K562 (cell line): ENCODE measurements at regions not wholly inside any gene's neighbourhood (a gene's known extent, or its start where the extent isn't known, plus 50 kb on each side); places are given as distances from the start of the nearest gene placed in this dataset.

Source experiments
- ATAC-seq: fragments of 200-7000 bp; cut with Tn5 transposase; 3 replicates; pipeline ENCODE4 v1.9.1; 2020; ENCODE audit warnings: moderate library complexity
- BruUV-seq: library from RNA; stranded (reverse); fragments of 400-500 nt; replicated peaks from 2 replicates; lab custom pipeline; 2021; lab: Mats Ljungman, UMichigan
- CTCF ChIA-PET: fragments of 300-600 bp; formaldehyde crosslinking; extraction: SDS; loops from one replicate; lab custom pipeline; 2021; ENCODE audit warnings: low intra/inter-chr PET ratio; lab: Yijun Ruan, JAX
- POLR2A ChIA-PET: fragments of 300-600, 350-650 bp; sonication (Branson Sonifier 250); formaldehyde crosslinking; extraction: SDS; loops from one replicate; lab custom pipeline; 2021; ENCODE audit warnings: antibody characterized with exemption, inconsistent platforms; lab: Yijun Ruan, JAX
- DNase-seq, 4 experiments: peaks; one replicate each; pipeline versions ENCODE4 v3.0.0 to v3.0.0-alpha.2; 2011 to 2018; ENCODE audit warnings: low spot score in 3 of 4, mixed read lengths in 3 of 4; ENCODE audit errors: extremely low read depth in 1 of 4
- FAIRE-seq: peaks from 2 replicates; lab custom pipeline; 2011; peaks lifted over from hg19 to GRCh38; lab: Jason Lieb, UNC
- H2AFZ ChIP-seq: 2 replicates; pipeline ENCODE4 v1.6.0; 2011; ENCODE audit warnings: low read depth, low read length, control low read depth, inconsistent platforms
- H3K27ac ChIP-seq: fragments of 200-600 bp; 3 replicates; pipeline ENCODE4 v1.8.0; 2011; ENCODE audit warnings: low read depth, mild to moderate bottlenecking, control low read depth, inconsistent platforms, low read length, moderate library complexity, mixed read lengths; ENCODE audit errors: extremely low read depth
- H3K27me3 ChIP-seq, 2 experiments: fragments of 300-600 bp in 1 of 2; 2 replicates in 1 of 2; 3 replicates in 1 of 2; pipeline versions ENCODE4 v1.6.0 to v1.8.0; 2011; ENCODE audit warnings: inconsistent platforms in 2 of 2, low read length in 2 of 2, mild to moderate bottlenecking in 1 of 2, mixed read lengths in 1 of 2, moderate library complexity in 1 of 2; ENCODE audit not compliant: control insufficient read depth in 2 of 2, insufficient read depth in 2 of 2
- H3K36me3 ChIP-seq: fragments of 300-600 bp; 3 replicates; pipeline ENCODE4 v1.8.0; 2011; ENCODE audit warnings: mild to moderate bottlenecking, low read length, inconsistent platforms; ENCODE audit not compliant: control insufficient read depth, insufficient read depth
- H3K4me1 ChIP-seq, 2 experiments: fragments of 200-600 bp in 1 of 2; replicated peaks in 1 of 2; 2 replicates in 1 of 2; 3 replicates in 1 of 2; pipeline versions ENCODE4 v1.5.1 to v1.8.0; 2011; ENCODE audit warnings: inconsistent platforms in 2 of 2, low read length in 2 of 2, mild to moderate bottlenecking in 1 of 2, mixed read lengths in 1 of 2, moderate library complexity in 1 of 2; ENCODE audit not compliant: control insufficient read depth in 2 of 2, insufficient read depth in 2 of 2
- H3K4me2 ChIP-seq: 2 replicates; pipeline ENCODE4 v1.6.1; 2011; ENCODE audit warnings: low read length, control low read depth, inconsistent platforms, mixed read lengths; ENCODE audit not compliant: insufficient read depth
- H3K4me3 ChIP-seq: fragments of 200-600 bp; sonication (generic), shearing (Covaris generic); 2 replicates; pipeline ENCODE4 v1.5.1; 2016; ENCODE audit warnings: control low read depth, inconsistent platforms
- H3K79me2 ChIP-seq: fragments of 200-600 bp; 3 replicates; pipeline ENCODE4 v1.8.0; 2011; ENCODE audit warnings: low read length, inconsistent platforms; ENCODE audit not compliant: control insufficient read depth, insufficient read depth
- H3K9ac ChIP-seq, 2 experiments: 2 replicates each; pipeline versions ENCODE4 v1.6.0 to v1.6.1; 2011; ENCODE audit warnings: low read depth in 2 of 2, low read length in 2 of 2, control low read depth in 1 of 2, inconsistent platforms in 1 of 2, mild to moderate bottlenecking in 1 of 2, mixed read lengths in 1 of 2; ENCODE audit not compliant: insufficient read depth in 1 of 2
- H3K9me1 ChIP-seq: one replicate; pipeline ENCODE4 v1.6.0; 2011; ENCODE audit warnings: inconsistent platforms, mild to moderate bottlenecking, low read length, moderate library complexity; ENCODE audit not compliant: control insufficient read depth, insufficient read depth
- H3K9me3 ChIP-seq: replicated peaks from 2 replicates; pipeline ENCODE4 v1.5.1; 2011; ENCODE audit warnings: low read depth, low read length, inconsistent platforms; ENCODE audit not compliant: control insufficient read depth, insufficient read depth
- H4K20me1 ChIP-seq: replicated peaks from 2 replicates; pipeline ENCODE4 v1.6.1; 2011; ENCODE audit warnings: low read length, inconsistent platforms, mixed read lengths; ENCODE audit not compliant: control insufficient read depth, insufficient read depth
- GATAD2B ChIP-seq: fragments of 450-650 bp; IDR thresholded peaks from 2 replicates; pipeline ENCODE4 v1.6.1; 2017; ENCODE audit warnings: mild to moderate bottlenecking, borderline replicate concordance
- HEY1 ChIP-seq: fragments of 250-450 bp; sonication (Bioruptor Pico); IDR thresholded peaks from 2 replicates; pipeline ENCODE4 v1.5.0; 2020; ENCODE audit warnings: mild to moderate bottlenecking, moderate library complexity, borderline replicate concordance
- ILK ChIP-seq: fragments of 450-650 bp; IDR thresholded peaks from 2 replicates; pipeline ENCODE4 v1.6.1; 2016; ENCODE audit warnings: missing genetic modification characterization, low read depth, mild to moderate bottlenecking, missing compliant biosample characterization, moderate library complexity, borderline replicate concordance
- SIN3B ChIP-seq: fragments of 450-650 bp; IDR thresholded peaks from 2 replicates; pipeline ENCODE4 v1.6.1; 2017; ENCODE audit warnings: low read depth, mild to moderate bottlenecking, moderate library complexity
- SRF ChIP-seq, 2 experiments: fragments of 250-450, 450-650 bp in 1 of 2; sonication (Bioruptor Pico) in 1 of 2; sonication (generic) in 1 of 2; formaldehyde crosslinking; IDR thresholded peaks; 2 replicates each; pipeline versions ENCODE4 v1.5.0 to v1.5.1; 2020 to 2022; ENCODE audit warnings: mild to moderate bottlenecking in 1 of 2, missing genetic modification reagents in 1 of 2
- ZBTB7A ChIP-seq: IDR thresholded peaks from 2 replicates; pipeline ENCODE4 v1.6.1; 2011; ENCODE audit warnings: low read depth, mild to moderate bottlenecking, low read length, moderate library complexity, borderline replicate concordance; ENCODE audit not compliant: control insufficient read depth
- ZNF184 ChIP-seq: sonication (generic); formaldehyde crosslinking; IDR thresholded peaks from 2 replicates; pipeline ENCODE4 v1.5.0; 2020; ENCODE audit warnings: missing genetic modification reagents
- ZNF584 ChIP-seq: fragments of 200-800 bp; sonication (Bioruptor generic); IDR thresholded peaks from 2 replicates; pipeline ENCODE4 v1.6.1; 2016; ENCODE audit warnings: low read depth, mild to moderate bottlenecking, missing genetic modification characterization, missing compliant biosample characterization
- ZNF668 ChIP-seq: fragments of 250-450 bp; sonication (Bioruptor Pico); IDR thresholded peaks from 2 replicates; pipeline ENCODE4 v1.8.0; 2022; ENCODE audit warnings: mild to moderate bottlenecking, inconsistent platforms
- WGBS: fragments of 100-300 bp; shearing (Covaris generic); methylation state at CpG from one replicate; pipeline ENCODE4 v1.1.6; 2016; ENCODE audit warnings: low coverage, mixed read lengths; ENCODE audit not compliant: insufficient coverage; ENCODE audit errors: missing lambda C conversion rate; 5-methylcytosine and 5-hydroxymethylcytosine counted together
- in situ Hi-C: fragments of 300-500 bp; cut with MboI; formaldehyde crosslinking; loops from 4 replicates; pipeline ENCODE4 v1.15.0; 2018; ENCODE audit warnings: inconsistent platforms, mixed read lengths
- intact Hi-C: fragments of 100-400 bp; cut with micrococcal nuclease; formaldehyde crosslinking; loops from 2 replicates; pipeline ENCODE4 v1.14.2; 2022
- TF ChIP-seq, protein P1 (sequence below): fragments of 450-650 bp; formaldehyde crosslinking; IDR thresholded peaks from 2 replicates; pipeline ENCODE4 v1.4.0; 2022; ENCODE audit warnings: mild to moderate bottlenecking, moderate library complexity
- TF ChIP-seq, protein P2 (sequence below): fragments of 250-450 bp; sonication (Bioruptor Pico); IDR thresholded peaks from 2 replicates; pipeline ENCODE4 v1.5.0; 2020; ENCODE audit warnings: mild to moderate bottlenecking, borderline replicate concordance

DNA sequence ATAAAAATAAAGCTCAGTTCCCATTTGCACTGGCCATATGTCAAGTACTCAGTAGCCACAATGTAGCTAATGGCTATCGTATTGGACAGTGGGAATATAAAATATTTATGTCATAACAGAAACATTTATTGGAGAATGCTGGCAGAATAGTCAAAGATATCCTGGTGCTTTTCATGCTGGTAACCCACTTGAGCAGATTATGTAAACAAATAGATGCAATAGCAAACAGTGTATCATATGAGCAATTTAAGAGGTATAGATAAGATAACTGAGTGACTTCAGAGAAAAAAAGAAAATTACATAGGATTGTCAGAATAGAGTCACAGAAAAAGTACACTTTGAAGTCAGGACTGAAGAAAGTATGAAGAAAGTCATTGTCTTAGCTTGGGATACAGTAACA is 426.6 kb downstream of the NDFIP2 start:
- H3K27ac ChIP-seq, result no peak overlapping the region
- H3K9me3 ChIP-seq, result no peaks in the 10 kb centered on the region
- in situ Hi-C loops (no loop called here), intact Hi-C loops (no loop called here)
- ATAC-seq (no peak), DNase-seq (no peak), FAIRE-seq (no peak)
- POLR2A ChIA-PET, result no interaction called here
- WGBS, result 0% methylated on average over 1 of the region's 1 CpG
- H3K79me2 ChIP-seq, result no peaks in the 10 kb centered on the region
- CTCF ChIA-PET, result no interaction called here
- no peaks in the 10 kb centered on the region for H3K9me1 ChIP-seq
- H3K9ac ChIP-seq, result no peak overlapping the region
- no peak for TF ChIP-seq ZNF668 (CRISPR knock-in tag)
- no peak for TF ChIP-seq HEY1 (CRISPR knock-in tag)
- H3K27me3 ChIP-seq, result no peaks in the 10 kb centered on the region
- no peaks in the 10 kb centered on the region for H3K36me3 ChIP-seq
- H3K4me2 ChIP-seq, result no peak overlapping the region
- BruUV-seq, result no TSS peak
- H4K20me1 ChIP-seq, result no peaks in the 10 kb centered on the region
- H3K4me3 ChIP-seq, result no peak overlapping the region
- no peaks in the 10 kb centered on the region for H3K4me1 ChIP-seq
- no peak overlapping the region for H2AFZ ChIP-seq

DNA sequence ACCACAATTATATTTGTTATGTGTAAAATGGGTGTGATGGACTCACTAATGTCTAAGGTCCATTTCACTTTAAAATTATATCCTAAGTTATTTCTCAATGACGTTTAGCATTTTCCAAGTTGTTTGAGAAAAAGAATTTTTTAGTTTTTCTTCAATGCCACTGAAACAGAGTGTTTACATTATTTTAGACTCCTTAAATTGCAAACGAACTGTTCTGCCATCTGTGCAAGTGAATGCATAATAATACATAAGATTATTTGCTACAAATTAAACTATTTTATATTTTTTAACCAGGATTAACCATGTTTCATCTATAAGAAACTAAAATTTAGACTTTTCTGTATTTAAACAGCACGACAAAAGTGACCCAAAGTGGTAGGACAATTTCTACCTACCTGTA is 425.4 kb downstream of the NDFIP2 start:
- intact Hi-C loops, result no loop called here
- Histone ChIP-seq H3K9me3 (no peaks in the 10 kb centered on the region), H4K20me1 (no peaks in the 10 kb centered on the region), H3K4me2 (no peak overlapping the region), H3K79me2 (no peaks in the 10 kb centered on the region), H3K4me3 (no peak overlapping the region), H3K27ac (no peak overlapping the region), H3K27me3 (no peaks in the 10 kb centered on the region), H3K36me3 (no peaks in the 10 kb centered on the region), H3K9ac (no peak overlapping the region), H3K9me1 (no peaks in the 10 kb centered on the region), H3K4me1 (no peaks in the 10 kb centered on the region), H2AFZ (no peak overlapping the region)
- WGBS, result 0% methylated on average over 3 of the region's 3 CpGs
- FAIRE-seq, result no peak
- no peak for ATAC-seq
- in situ Hi-C loops, result no loop called here
- ChIA-PET CTCF (no interaction called here), POLR2A (no interaction called here)
- no TSS peak for BruUV-seq
- no peak for DNase-seq
- no peak for TF ChIP-seq ZNF584
- TF ChIP-seq, protein P1, sequence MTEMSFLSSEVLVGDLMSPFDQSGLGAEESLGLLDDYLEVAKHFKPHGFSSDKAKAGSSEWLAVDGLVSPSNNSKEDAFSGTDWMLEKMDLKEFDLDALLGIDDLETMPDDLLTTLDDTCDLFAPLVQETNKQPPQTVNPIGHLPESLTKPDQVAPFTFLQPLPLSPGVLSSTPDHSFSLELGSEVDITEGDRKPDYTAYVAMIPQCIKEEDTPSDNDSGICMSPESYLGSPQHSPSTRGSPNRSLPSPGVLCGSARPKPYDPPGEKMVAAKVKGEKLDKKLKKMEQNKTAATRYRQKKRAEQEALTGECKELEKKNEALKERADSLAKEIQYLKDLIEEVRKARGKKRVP (CRISPR knock-in tag), result no peak
- no peak for TF ChIP-seq GATAD2B
- no peak for TF ChIP-seq ZBTB7A
- TF ChIP-seq, protein P2, sequence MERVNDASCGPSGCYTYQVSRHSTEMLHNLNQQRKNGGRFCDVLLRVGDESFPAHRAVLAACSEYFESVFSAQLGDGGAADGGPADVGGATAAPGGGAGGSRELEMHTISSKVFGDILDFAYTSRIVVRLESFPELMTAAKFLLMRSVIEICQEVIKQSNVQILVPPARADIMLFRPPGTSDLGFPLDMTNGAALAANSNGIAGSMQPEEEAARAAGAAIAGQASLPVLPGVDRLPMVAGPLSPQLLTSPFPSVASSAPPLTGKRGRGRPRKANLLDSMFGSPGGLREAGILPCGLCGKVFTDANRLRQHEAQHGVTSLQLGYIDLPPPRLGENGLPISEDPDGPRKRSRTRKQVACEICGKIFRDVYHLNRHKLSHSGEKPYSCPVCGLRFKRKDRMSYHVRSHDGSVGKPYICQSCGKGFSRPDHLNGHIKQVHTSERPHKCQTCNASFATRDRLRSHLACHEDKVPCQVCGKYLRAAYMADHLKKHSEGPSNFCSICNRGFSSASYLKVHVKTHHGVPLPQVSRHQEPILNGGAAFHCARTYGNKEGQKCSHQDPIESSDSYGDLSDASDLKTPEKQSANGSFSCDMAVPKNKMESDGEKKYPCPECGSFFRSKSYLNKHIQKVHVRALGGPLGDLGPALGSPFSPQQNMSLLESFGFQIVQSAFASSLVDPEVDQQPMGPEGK (CRISPR knock-in tag), result no peak
- TF ChIP-seq ZNF184 (CRISPR knock-in tag), result no peak
- no peak for TF ChIP-seq ILK (tag)
- no peak for TF ChIP-seq SIN3B
- TF ChIP-seq SRF (CRISPR knock-in tag; IDR thresholded peaks at IDR 0.05), result no peak
